Breast epithelium (tissue), 3 donors: ENCODE measurements at regions not wholly inside any gene's neighbourhood (a gene's known extent, or its start where the extent isn't known, plus 50 kb on each side); places are given as distances from the start of the nearest gene placed in this dataset.

Experiments used
- CTCF ChIP-seq, 3 donors: fragments of 450-650 bp; IDR thresholded peaks; one replicate each; pipeline ENCODE4 v1.5.1; 2016 to 2017; ENCODE audit warnings: antibody characterized with exemption in 3 of 3, mild to moderate bottlenecking in 3 of 3, moderate library complexity in 3 of 3
- POLR2A ChIP-seq: fragments of 450-650 bp; IDR thresholded peaks from one replicate; pipeline ENCODE4 v1.6.1; 2016; ENCODE audit warnings: antibody characterized with exemption, mild to moderate bottlenecking, moderate library complexity

DNA sequence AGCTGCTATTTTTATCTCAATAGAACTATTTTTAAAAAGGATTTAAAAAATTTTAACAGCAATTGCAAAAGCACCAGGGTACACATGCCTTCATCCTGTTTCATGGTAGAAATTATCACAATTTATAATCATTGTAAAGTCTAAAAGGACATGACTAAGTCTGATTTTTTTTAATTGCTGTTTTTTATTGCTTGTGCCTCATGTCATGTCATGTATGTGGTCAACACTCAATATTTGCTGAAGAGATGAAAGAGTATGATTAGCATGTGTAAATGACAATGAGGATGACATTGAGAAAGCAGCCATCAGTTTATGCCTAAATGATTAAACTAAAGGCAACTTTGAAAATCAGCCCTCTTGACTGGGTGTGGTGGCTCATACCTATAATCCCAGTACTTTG is 74.8 kb downstream of the GPR37 start:
- TF ChIP-seq CTCF (IDR thresholded peaks at IDR 0.05) (no peak), POLR2A (no peak)
